Stimulated activated CD4-positive, alpha-beta T cell treated with anti-CD3 and anti-CD28 coated beads, Interleukin-1b, Interleukin-23, amount 100 ng/mL, for 1 hour (primary cell): ENCODE measurements at regions not wholly inside any gene's neighbourhood (a gene's known extent, or its start where the extent isn't known, plus 50 kb on each side); places are given as distances from the start of the nearest gene placed in this dataset.

Source experiments
- DNase-seq, 2 donors: peaks; one replicate each; pipeline ENCODE4 v3.0.0-alpha.2; 2020; ENCODE audit warnings: low read depth in 2 of 2

DNA sequence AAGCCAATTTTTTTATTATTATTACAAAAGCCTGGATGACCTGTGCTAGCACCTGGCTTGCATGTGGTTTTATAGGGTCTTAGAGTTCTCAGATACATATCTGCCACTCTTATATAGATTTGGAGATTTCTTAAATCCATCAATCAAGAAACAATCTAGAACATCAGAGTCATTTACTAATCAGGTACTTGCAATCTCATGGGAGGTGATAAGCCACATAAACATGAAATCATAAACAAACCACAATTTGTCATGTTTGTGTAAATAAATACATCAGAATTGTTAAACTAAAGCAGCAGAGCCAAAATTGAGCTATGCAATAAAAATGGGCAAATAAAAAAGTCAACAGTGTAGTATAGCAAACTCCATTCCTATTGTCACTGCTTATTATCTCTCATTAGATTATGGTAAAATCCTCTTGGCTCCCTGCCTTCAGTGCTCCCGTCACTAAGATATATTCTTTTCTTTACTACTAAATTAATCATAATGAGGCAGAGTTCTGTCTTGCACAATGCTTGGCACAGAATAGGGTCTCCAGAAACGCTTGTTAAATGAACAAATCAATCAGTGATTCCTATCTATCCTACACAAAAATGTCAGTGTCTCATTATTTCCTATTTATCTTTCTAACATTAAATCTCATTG, 108.7 kb upstream of the TTC29 start:
- no peak for DNase-seq

DNA sequence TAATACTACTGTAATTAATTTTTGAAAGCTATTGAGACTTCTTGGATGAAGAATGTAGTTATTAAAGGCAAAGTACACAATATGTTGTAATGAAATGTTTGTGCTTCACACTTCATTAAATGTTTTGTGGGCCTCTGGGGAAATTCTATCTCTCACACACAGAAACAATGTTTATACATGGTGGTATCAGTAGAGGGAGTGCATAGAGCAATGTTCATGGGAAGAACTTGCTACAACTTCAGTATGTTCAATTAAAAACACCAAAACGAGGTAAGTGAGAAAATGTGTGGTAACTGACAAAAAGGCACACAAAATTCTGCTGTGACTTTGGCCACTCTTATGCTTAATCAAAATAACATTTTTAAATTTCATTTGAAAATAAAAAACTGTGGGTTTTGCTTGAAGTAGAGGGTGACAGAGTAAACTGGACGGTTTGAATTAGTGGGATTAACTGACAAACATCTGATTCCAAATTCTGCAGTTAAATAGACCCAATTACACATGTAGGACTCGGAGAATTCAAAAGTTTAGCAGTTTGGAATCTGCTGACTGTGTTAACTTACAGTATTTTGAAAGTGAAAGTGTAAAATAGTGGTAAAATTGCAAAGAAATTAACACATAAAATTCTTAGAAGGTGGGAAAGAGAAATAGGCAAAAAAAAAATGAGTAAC, 111.4 kb upstream of the TTC29 start:
- no peak for DNase-seq

DNA sequence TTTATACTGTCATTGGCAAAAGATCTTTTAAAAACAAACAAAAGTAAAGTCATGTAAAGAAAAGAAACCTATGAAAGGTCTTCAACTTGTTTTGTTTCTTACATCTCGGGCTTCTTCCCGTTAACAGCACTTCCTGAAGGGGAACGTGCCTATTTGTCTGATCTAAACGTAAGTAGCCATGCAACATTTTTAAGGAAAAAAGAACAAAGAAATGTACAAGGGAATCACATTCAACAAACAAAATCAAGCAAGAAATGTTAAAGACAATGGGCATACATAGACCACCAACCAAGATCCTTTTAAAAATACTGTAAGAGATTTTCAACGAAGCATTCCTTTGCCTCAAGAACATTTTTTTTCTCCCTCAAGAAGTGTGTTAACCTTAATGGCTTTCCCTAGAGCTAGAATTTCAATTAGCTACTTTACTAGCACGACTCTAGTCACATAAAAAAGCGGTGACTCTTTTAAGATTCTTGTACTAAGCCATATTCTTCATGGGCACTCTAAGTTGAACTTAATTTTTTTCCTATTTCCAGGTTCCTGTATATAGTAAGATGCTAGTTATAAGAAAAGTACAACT, 112.0 kb upstream of the TTC29 start:
- DNase-seq, result no peak

- DNase-seq, result no peak
Measured at GRCh38 chr4:147059064-147059731, 113.5 kb upstream of the TTC29 start.

DNA sequence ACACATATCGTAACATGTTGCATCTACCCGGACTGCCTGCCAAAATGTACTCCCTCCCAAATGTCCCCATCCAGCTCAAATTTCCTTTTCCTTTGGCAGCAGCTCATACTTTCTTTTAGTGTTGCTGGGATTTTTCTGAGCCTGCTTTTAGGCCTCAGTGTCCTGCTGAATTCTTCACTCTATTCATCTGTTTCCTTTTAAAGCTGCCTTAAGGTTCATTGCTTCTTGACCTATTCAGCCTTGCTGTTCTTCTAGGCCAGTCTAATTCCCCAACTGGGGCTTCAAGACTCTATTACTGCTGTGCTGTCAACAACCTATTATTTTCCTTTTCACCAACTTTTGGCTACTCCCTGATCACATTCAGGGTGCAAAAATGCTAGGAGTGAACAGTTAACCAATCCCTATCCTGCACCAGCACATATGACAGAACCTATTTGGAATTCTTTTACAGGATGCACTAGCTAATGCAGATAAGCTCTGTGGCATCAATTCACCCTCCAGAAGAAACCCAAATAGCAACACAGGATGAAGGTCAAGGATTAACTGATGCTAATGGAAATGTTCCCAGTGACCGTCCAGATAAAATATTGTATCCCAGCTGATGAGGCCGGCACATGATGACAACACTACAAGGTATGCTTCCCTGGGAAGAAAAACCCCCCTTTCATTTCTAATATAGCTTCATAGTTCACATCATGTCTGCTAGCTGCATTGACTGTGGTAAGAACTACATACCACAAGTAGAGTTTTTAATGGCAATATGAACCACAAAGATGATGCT, 114.7 kb upstream of the TTC29 start:
- no peak for DNase-seq

GRCh38 chr4:147064856-147065255, 119.2 kb upstream of the TTC29 start:
- DNase-seq, result no peak

GRCh38 chr4:147068564-147068963, 122.9 kb upstream of the TTC29 start:
- DNase-seq, result no peak

DNA sequence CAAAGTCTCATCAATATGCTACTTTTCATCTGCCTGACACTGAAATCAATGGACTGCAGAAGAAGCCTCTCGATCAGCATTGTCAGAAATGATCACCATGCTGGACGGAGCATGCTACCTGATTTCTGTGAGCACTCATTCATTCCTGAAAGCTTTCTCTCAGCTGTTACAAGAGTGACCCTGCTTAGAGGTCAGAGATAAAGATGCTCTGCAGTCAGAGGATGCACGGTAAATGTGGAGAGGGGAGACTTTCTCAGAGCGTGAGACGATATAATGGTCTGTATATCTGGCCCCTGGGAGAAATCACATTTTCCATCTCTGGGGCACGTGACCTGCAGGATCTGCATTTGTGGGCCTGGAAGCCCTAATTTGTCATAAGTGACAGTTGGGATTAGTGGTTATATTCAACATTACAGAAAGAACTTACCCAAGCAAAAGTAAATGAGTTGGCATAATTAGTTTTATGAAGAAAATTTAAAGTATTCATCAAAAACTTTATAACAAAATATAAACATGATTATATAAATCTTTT, 125.6 kb upstream of the TTC29 start:
- no peak for DNase-seq

DNA sequence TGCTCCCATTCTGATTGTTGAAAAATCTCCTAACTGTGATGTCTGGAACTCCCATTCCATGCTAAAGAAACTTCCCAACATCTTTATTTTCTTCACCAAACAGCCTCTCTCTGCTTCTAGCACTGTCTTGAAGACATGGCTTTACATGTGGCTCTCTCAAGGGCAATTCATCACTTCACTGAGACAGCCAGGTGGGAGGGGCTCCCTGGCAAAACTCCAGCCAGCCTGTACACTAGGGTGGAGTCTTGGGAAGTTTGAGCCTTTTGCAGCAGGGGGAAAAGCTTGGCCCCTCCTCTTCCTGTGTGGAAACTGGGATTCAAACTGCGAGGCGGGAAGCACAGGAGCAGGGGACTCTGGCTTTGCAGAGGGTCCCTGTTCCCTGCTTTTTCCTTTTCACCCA, 130.5 kb upstream of the TTC29 start:
- DNase-seq, result no peak

- no peak for DNase-seq
Measured at GRCh38 chr4:147076728-147077127, 131.1 kb upstream of the TTC29 start.

GRCh38 chr4:147078362-147078761, 132.7 kb upstream of the TTC29 start:
- DNase-seq, result no peak

- no peak for DNase-seq
Measured at GRCh38 chr4:147078875-147079658, 133.4 kb upstream of the TTC29 start.

GRCh38 chr4:147084861-147085260, 139.2 kb upstream of the TTC29 start:
- DNase-seq, result no peak

DNA sequence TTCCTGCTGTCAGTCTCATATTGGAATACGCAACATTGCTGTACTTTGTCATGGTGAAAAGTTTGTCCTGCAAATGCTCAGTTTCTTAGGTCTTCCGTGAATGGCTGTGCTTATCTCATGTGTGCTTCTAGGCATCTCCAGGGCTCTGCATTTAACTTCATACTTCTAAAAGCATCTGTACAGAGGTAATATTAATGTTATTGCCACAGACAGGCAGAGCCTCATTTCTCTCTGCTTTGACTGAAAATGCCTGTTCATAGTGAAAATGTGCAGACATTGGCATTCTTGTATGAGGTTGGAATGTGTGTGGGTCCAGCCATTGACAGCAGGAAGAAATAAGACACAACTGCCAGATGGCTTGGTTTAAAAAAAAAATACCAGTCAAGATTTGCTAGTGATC, 140.1 kb upstream of the TTC29 start:
- DNase-seq, result no peak

DNA sequence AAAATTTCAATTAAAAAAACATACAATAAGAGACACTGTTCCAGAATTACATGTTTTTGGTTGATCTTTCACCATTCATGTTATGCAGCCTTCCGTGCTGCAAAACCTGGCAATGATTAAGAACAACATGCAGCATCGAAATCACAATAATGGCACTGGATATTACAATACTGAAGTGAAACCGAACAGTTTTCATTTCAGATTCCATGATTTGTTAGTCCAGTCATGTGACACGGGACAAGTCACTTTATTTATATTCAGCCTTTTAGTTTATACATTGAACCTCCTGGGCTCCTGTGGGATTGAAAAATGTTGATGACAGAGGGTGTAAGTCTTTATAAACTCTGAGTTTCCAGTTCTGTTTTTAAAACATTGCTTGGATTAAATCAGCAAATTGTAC, 142.5 kb upstream of the TTC29 start:
- DNase-seq, result no peak

GRCh38 chr4:147090486-147090885, 144.8 kb upstream of the TTC29 start:
- no peak for DNase-seq

DNA sequence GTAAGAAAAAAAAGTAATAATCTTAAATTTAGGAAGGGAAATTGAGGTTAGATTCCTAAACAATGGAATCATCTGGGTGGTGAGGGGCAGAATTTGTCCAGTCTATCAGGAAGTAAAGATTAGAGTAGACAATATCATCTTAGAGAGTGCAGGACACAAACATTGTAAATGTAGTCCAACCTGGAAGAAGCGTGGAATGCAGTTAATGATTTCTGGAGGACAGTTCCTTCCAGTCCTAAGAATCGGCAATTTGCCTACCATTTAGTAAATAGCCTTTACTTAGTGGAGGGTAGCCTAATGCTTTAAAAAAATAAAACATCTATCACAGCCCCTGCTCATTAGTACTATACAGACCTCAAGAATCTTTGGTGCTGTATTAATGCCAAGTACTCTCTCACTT, 147.5 kb upstream of the TTC29 start:
- no peak for DNase-seq

DNA sequence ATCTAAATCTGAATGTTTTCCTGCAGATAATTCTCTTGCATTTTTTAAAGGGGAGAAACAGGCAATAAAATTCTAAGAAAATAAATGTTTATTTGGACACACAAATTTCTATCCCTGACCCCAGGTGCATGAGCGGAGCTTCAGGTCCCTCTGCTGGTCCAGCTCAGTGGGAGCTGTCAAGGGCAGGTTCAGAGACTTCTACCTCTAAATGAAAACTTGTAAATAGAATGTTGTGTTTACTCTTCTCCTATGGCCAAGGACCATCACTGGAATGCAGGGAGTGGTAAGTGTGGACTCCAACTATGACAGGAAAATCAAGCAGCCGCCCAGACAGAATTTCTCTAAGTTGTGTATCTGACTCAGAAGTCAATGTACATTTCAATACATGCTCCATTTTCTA, 148.6 kb upstream of the TTC29 start:
- DNase-seq, result no peak

GRCh38 chr4:147096667-147097604, 151.3 kb upstream of the TTC29 start:
- no peak for DNase-seq

DNA sequence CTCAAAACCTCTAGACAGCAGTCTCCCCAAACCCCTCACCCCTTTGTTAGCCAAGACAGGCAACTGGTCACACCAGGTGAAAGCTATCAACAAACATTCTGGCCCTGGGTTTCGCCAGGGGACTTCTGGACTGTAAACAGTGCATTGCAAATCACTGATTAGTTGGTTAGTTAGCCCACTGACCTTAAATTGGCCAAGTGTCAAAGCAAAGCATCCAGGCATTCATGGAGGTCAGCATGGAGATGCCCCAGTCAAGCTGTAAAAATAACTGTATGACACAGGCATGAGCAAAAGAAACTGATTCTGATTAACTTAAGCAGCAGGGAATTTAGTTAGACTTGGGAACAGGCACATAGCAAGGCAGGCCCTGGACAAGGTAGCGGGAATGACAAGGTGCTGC, 156.0 kb upstream of the TTC29 start:
- DNase-seq, result no peak
